ENCODE measurements at regions not wholly inside any gene's neighbourhood (a gene's known extent, or its start where the extent isn't known, plus 50 kb on each side); places are given as distances from the start of the nearest gene placed in this dataset.

- no peak for DNase-seq (ENCODE audit: low spot score)
These were observed 50.1 kb upstream of the SALL3 start for GRCh38 chr18:78929516-78929915.

Measured in activated CD4-positive, alpha-beta T cell treated with anti-CD3 and anti-CD28 coated beads, Interleukin-2, Interleukin-4, amounts not matched to agents 100 ng/mL and 50 ng/mL, durations not matched to agents 16 hours and 8 hours (primary cell).